B cell (primary cell): ENCODE measurements at regions not wholly inside any gene's neighbourhood (a gene's known extent, or its start where the extent isn't known, plus 50 kb on each side); places are given as distances from the start of the nearest gene placed in this dataset.

ENCODE experiments used
- EZH2 ChIP-seq: IDR thresholded peaks from 2 replicates; pipeline ENCODE4 v1.6.1; 2012; ENCODE audit warnings: borderline replicate concordance, low read depth, mild to moderate bottlenecking, moderate library complexity, low read length; ENCODE audit not compliant: insufficient read depth, poor library complexity, severe bottlenecking
- TF ChIP-seq, protein P1 (sequence below): fragments of 200-600 bp; IDR thresholded peaks from one replicate; pipeline ENCODE4 v1.8.0; 2022; ENCODE audit warnings: antibody characterized with exemption, mild to moderate bottlenecking

DNA sequence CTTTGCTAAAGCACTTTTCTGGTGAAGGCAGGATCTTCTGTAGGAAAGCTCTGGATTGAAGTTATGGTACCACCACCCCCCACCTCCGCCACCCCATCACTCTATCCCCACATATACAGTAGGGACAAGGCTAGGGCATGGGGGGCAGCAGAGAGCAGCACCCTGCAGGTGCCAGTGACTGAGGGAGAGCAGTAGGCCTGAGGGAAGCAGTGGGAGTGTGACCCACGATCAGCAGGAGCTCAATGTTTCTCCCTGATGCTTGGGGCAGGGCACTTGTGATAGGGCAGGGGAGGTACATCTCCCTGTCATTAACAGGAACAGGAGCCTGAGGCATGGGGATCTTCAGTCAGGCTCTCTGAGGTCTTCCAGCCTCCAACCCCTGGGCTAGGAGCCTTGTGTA lies 121.6 kb downstream of the ZFP36L2 start:
- TF ChIP-seq, protein P1, sequence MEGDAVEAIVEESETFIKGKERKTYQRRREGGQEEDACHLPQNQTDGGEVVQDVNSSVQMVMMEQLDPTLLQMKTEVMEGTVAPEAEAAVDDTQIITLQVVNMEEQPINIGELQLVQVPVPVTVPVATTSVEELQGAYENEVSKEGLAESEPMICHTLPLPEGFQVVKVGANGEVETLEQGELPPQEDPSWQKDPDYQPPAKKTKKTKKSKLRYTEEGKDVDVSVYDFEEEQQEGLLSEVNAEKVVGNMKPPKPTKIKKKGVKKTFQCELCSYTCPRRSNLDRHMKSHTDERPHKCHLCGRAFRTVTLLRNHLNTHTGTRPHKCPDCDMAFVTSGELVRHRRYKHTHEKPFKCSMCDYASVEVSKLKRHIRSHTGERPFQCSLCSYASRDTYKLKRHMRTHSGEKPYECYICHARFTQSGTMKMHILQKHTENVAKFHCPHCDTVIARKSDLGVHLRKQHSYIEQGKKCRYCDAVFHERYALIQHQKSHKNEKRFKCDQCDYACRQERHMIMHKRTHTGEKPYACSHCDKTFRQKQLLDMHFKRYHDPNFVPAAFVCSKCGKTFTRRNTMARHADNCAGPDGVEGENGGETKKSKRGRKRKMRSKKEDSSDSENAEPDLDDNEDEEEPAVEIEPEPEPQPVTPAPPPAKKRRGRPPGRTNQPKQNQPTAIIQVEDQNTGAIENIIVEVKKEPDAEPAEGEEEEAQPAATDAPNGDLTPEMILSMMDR = no peak
- TF ChIP-seq EZH2 = no peak
